ENCODE measurements at regions not wholly inside any gene's neighbourhood (a gene's known extent, or its start where the extent isn't known, plus 50 kb on each side); places are given as distances from the start of the nearest gene placed in this dataset.

DNA sequence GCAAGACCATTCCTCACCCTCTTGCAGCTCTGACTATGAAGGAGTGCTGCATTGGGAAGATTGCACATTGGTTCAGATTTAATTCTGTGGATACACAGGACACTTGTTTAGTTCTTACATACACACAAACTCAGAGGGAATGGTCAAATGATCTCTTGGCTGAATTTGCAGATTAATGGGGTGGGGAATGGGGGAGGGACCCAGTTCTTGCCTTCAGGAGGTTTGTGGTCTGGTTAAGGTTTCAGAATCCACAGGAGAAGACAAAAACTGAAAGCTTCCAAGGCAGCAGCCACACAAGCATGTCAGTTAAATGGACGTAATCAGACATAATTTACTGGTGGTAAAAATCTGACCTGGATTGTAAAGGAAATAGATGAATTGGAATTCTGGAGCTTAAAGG is 257.1 kb upstream of the ROPN1 start:
- Histone ChIP-seq H3K36me3 (ENCODE audit: control insufficient read depth, insufficient read depth, low read length) (no peaks in the 10 kb centered on the region), H3K27ac (ENCODE audit: insufficient read depth, low read depth, low read length, poor library complexity, severe bottlenecking) (no peak overlapping the region)

GRCh38 chr3:124250053-124250452 is 258.1 kb upstream of the ROPN1 start:
- Histone ChIP-seq H3K4me1 (ENCODE audit: control insufficient read depth, insufficient read depth, low read length) (no peaks in the 10 kb centered on the region), H3K9me3 (ENCODE audit: control insufficient read depth, low read length) (no peaks in the 10 kb centered on the region), H3K36me3 (ENCODE audit: control insufficient read depth, insufficient read depth, low read length) (no peaks in the 10 kb centered on the region), H3K27ac (ENCODE audit: insufficient read depth, low read depth, low read length, poor library complexity, severe bottlenecking) (no peak overlapping the region), H3K4me3 (ENCODE audit: insufficient read depth, low read depth, low read length) (no peak overlapping the region), H3K27me3 (ENCODE audit: control insufficient read depth, insufficient read depth, low read length, poor library complexity, severe bottlenecking) (no peaks in the 10 kb centered on the region)
- 85 to 89% methylated on average over 3 of the region's 3 CpGs for WGBS, 2 experiments

More for the DNA sequence above, 257.1 kb upstream of the ROPN1 start:
- H3K27me3 ChIP-seq (ENCODE audit: control insufficient read depth, insufficient read depth, low read length, poor library complexity, severe bottlenecking) = no peaks in the 10 kb centered on the region
- no peaks in the 10 kb centered on the region for H3K9me3 ChIP-seq (ENCODE audit: control insufficient read depth, low read length)
- H3K4me1 ChIP-seq (ENCODE audit: control insufficient read depth, insufficient read depth, low read length) = no peaks in the 10 kb centered on the region
- WGBS, 2 experiments = 98 to 99% methylated on average over 1 of the region's 1 CpG
- H3K4me3 ChIP-seq (ENCODE audit: insufficient read depth, low read depth, low read length) = no peak overlapping the region

DNA sequence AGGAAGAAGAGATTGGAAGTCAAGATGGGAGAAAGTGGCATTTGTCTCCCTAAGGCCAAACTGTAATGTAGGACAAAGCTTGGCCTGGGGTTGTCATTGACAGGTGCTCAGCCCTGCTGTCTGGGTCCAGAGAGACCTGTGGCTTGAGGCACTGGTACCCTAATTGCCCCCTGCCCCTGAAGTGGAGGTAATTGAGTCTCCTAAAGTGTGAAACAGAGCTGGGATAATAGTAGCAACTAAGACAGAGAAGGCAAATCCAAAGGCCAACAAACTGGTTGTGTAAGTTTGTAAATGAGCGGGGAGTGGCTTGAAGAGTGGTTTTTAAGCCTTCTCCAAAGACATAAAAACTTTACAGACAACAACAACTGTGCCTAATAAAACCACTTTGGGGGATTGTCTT is 264.2 kb upstream of the ROPN1 start:
- Histone ChIP-seq H3K4me1 (ENCODE audit: control insufficient read depth, insufficient read depth, low read length) (peaks cover 14% of the 10 kb centered on the region), H3K36me3 (ENCODE audit: control insufficient read depth, insufficient read depth, low read length) (no peaks in the 10 kb centered on the region), H3K27me3 (ENCODE audit: control insufficient read depth, insufficient read depth, low read length, poor library complexity, severe bottlenecking) (no peaks in the 10 kb centered on the region), H3K9me3 (ENCODE audit: control insufficient read depth, low read length) (no peaks in the 10 kb centered on the region), H3K27ac (ENCODE audit: insufficient read depth, low read depth, low read length, poor library complexity, severe bottlenecking) (no peak overlapping the region), H3K4me3 (ENCODE audit: insufficient read depth, low read depth, low read length) (no peak overlapping the region)
- WGBS, 2 experiments = 100% methylated on average over 1 of the region's 1 CpG; no CpG with 5 or more reads in 1 of the 2 experiments

DNA sequence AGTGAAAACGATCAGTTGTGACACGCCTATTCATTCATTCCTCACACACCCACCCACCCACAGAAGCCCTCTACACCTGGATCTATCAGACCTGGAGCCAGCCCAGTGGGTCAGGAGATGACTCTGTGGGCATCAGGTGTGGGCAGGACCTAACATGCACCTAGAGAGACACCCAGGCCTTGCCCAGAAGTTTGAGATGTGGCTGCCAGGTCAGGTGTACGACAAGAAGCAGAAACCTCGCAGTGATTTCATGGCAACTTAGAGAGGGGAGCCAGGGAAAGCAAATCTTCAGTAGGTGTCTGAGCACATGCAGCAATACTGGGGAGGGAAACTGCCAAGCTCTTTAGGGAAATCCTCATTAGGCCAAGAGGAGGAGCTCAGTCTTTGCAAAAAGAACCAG is 264.7 kb upstream of the ROPN1 start:
- H3K9me3 ChIP-seq (ENCODE audit: control insufficient read depth, low read length) = no peaks in the 10 kb centered on the region
- no peaks in the 10 kb centered on the region for H3K36me3 ChIP-seq (ENCODE audit: control insufficient read depth, insufficient read depth, low read length)
- 89 to 90% methylated on average over 4 of the region's 4 CpGs for WGBS, 2 experiments
- H3K4me3 ChIP-seq (ENCODE audit: insufficient read depth, low read depth, low read length) = no peak overlapping the region
- no peak overlapping the region for H3K27ac ChIP-seq (ENCODE audit: insufficient read depth, low read depth, low read length, poor library complexity, severe bottlenecking)
- H3K4me1 ChIP-seq (ENCODE audit: control insufficient read depth, insufficient read depth, low read length) = peaks cover 18% of the 10 kb centered on the region
- no peaks in the 10 kb centered on the region for H3K27me3 ChIP-seq (ENCODE audit: control insufficient read depth, insufficient read depth, low read length, poor library complexity, severe bottlenecking)

DNA sequence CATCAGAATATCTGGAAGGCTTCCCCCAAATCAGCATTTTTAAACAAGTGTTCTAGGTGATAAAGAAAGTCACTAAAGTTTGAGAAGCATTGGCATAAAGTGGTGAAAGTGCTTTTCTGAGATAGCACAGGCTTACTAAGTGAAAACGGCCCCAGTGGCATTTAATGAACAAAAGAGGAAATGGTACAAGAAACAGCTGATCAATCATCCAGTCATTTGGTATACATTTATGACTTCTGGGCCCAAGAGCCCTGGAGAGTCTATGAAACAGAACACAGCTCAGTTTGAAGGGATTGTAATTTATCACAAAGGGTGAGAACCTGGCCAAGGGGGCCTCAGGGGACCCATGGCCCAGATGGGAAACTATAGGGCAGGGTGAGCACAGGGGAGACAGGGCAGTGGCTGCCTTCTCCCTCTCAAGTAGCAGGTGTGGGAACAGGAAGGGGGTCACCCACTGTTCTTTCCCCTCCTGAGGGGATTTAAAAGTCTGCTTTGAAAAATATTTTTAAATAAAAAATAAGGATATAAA is 265.5 kb upstream of the ROPN1 start:
- no peak overlapping the region for H3K27ac ChIP-seq (ENCODE audit: insufficient read depth, low read depth, low read length, poor library complexity, severe bottlenecking)
- no peak overlapping the region for H3K4me3 ChIP-seq (ENCODE audit: insufficient read depth, low read depth, low read length)
- H3K9me3 ChIP-seq (ENCODE audit: control insufficient read depth, low read length) = no peaks in the 10 kb centered on the region
- no peaks in the 10 kb centered on the region for H3K36me3 ChIP-seq (ENCODE audit: control insufficient read depth, insufficient read depth, low read length)
- 3 to 6% methylated on average over 1 of the region's 1 CpG for WGBS, 2 experiments
- H3K4me1 ChIP-seq (ENCODE audit: control insufficient read depth, insufficient read depth, low read length) = peaks cover 19% of the 10 kb centered on the region
- H3K27me3 ChIP-seq (ENCODE audit: control insufficient read depth, insufficient read depth, low read length, poor library complexity, severe bottlenecking) = no peaks in the 10 kb centered on the region

DNA sequence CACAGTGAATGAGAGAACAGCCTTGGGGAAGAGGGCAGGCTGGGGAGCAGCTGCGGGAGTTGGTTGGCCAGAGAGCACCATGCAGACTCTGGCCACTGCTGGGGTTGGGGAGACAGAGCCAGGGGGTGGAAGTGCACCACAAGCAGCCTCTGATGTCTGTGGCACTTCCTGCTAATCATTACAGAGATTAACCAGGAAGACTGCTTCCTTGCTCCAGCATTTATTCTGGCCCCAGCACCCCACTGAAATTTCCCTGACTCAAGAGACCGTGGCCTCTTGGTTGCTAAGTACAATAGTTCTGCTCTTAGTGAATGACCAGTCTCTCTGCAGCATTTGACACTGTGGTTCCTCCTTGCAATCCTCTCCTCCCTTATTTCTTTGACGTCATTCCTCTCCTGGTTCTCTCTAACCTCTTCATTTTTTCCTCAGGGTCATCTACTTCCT is 266.2 kb upstream of the ROPN1 start:
- Histone ChIP-seq H3K27ac (ENCODE audit: insufficient read depth, low read depth, low read length, poor library complexity, severe bottlenecking) (no peak overlapping the region), H3K36me3 (ENCODE audit: control insufficient read depth, insufficient read depth, low read length) (no peaks in the 10 kb centered on the region), H3K9me3 (ENCODE audit: control insufficient read depth, low read length) (no peaks in the 10 kb centered on the region), H3K27me3 (ENCODE audit: control insufficient read depth, insufficient read depth, low read length, poor library complexity, severe bottlenecking) (no peaks in the 10 kb centered on the region), H3K4me3 (ENCODE audit: insufficient read depth, low read depth, low read length) (no peak overlapping the region), H3K4me1 (ENCODE audit: control insufficient read depth, insufficient read depth, low read length) (peaks cover 19% of the 10 kb centered on the region)
- 68 to 79% methylated on average over 3 of the region's 3 CpGs for WGBS, 2 experiments

- no peaks in the 10 kb centered on the region for H3K9me3 ChIP-seq (ENCODE audit: control insufficient read depth, low read length)
- H3K4me3 ChIP-seq (ENCODE audit: insufficient read depth, low read depth, low read length) = no peak overlapping the region
- no peak overlapping the region for H3K27ac ChIP-seq (ENCODE audit: insufficient read depth, low read depth, low read length, poor library complexity, severe bottlenecking)
- peaks cover 19% of the 10 kb centered on the region for H3K4me1 ChIP-seq (ENCODE audit: control insufficient read depth, insufficient read depth, low read length)
- WGBS, 2 experiments = 98 to 100% methylated on average over 1 of the region's 1 CpG
- no peaks in the 10 kb centered on the region for H3K36me3 ChIP-seq (ENCODE audit: control insufficient read depth, insufficient read depth, low read length)
- no peaks in the 10 kb centered on the region for H3K27me3 ChIP-seq (ENCODE audit: control insufficient read depth, insufficient read depth, low read length, poor library complexity, severe bottlenecking)
Measured at GRCh38 chr3:124260206-124260915, 268.4 kb upstream of the ROPN1 start.

DNA sequence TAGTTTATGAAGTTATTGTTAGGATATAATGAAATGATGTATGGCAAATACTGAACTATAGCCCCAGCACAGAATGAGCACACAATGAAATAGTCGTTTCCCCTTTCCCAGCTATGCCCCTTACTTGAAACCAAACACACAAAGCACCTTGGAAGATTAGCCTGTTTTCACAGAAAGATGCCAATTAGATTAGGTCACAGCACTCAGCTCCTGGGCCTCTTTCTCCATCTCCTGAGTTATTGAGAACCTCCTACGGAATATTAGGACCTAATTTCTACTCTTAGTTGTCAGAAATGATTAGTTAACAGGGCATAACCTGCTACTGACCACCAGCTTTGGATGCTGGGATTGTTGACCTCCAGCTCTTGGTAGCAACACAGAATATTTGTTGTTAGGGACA is 269.4 kb upstream of the ROPN1 start:
- no peaks in the 10 kb centered on the region for H3K9me3 ChIP-seq (ENCODE audit: control insufficient read depth, low read length)
- H3K4me3 ChIP-seq (ENCODE audit: insufficient read depth, low read depth, low read length) = no peak overlapping the region
- H3K27ac ChIP-seq (ENCODE audit: insufficient read depth, low read depth, low read length, poor library complexity, severe bottlenecking) = no peak overlapping the region
- H3K36me3 ChIP-seq (ENCODE audit: control insufficient read depth, insufficient read depth, low read length) = no peaks in the 10 kb centered on the region
- no peaks in the 10 kb centered on the region for H3K27me3 ChIP-seq (ENCODE audit: control insufficient read depth, insufficient read depth, low read length, poor library complexity, severe bottlenecking)
- peaks cover 22% of the 10 kb centered on the region for H3K4me1 ChIP-seq (ENCODE audit: control insufficient read depth, insufficient read depth, low read length)
- WGBS, 2 experiments = 58 to 66% methylated on average over 2 of the region's 2 CpGs

- peaks cover 20% of the 10 kb centered on the region for H3K4me1 ChIP-seq (ENCODE audit: control insufficient read depth, insufficient read depth, low read length)
- no peaks in the 10 kb centered on the region for H3K36me3 ChIP-seq (ENCODE audit: control insufficient read depth, insufficient read depth, low read length)
- 84 to 89% methylated on average over 4 of the region's 4 CpGs for WGBS, 2 experiments
- no peaks in the 10 kb centered on the region for H3K9me3 ChIP-seq (ENCODE audit: control insufficient read depth, low read length)
- H3K4me3 ChIP-seq (ENCODE audit: insufficient read depth, low read depth, low read length) = no peak overlapping the region
- H3K27ac ChIP-seq (ENCODE audit: insufficient read depth, low read depth, low read length, poor library complexity, severe bottlenecking) = no peak overlapping the region
- H3K27me3 ChIP-seq (ENCODE audit: control insufficient read depth, insufficient read depth, low read length, poor library complexity, severe bottlenecking) = no peaks in the 10 kb centered on the region
Measured at GRCh38 chr3:124263168-124263567, 271.2 kb upstream of the ROPN1 start.

GRCh38 chr3:124264346-124264745 is 272.4 kb upstream of the ROPN1 start:
- H3K27ac ChIP-seq (ENCODE audit: insufficient read depth, low read depth, low read length, poor library complexity, severe bottlenecking) = no peak overlapping the region
- WGBS, 2 experiments = 89 to 92% methylated on average over 8 of the region's 8 CpGs
- no peak overlapping the region for H3K4me3 ChIP-seq (ENCODE audit: insufficient read depth, low read depth, low read length)
- no peaks in the 10 kb centered on the region for H3K9me3 ChIP-seq (ENCODE audit: control insufficient read depth, low read length)
- no peaks in the 10 kb centered on the region for H3K27me3 ChIP-seq (ENCODE audit: control insufficient read depth, insufficient read depth, low read length, poor library complexity, severe bottlenecking)
- H3K4me1 ChIP-seq (ENCODE audit: control insufficient read depth, insufficient read depth, low read length) = peaks cover 28% of the 10 kb centered on the region
- H3K36me3 ChIP-seq (ENCODE audit: control insufficient read depth, insufficient read depth, low read length) = no peaks in the 10 kb centered on the region
